ENCODE measurements at regions not wholly inside any gene's neighbourhood (a gene's known extent, or its start where the extent isn't known, plus 50 kb on each side); places are given as distances from the start of the nearest gene placed in this dataset.

DNA sequence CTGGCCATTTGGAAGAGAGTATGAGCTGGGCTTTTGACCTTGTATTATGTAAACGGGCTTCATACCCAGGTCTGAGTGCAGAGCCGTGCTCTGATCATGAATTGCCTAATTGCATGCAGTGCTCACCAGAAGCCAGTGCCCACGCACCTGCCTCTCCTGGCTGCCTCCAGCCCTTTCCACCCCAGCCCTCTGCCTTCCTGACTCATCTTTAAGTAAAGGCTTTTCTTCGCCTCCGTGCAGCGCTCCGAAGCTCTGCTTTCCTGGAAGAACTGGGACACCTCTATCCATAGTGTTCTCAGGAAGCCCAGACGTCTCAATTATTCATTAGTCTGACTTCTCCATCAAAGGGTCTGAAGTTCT, 413.7 kb downstream of the PTPRU start:
- TF ChIP-seq GLIS3 (CRISPR knock-in tag; IDR thresholded peaks at IDR 0.05): no peak
- TF ChIP-seq ZNF565 (CRISPR knock-in tag; conservative IDR thresholded peaks at IDR 0.05; ENCODE audit: low read depth): no peak
- no peak for TF ChIP-seq TOX (CRISPR knock-in tag; IDR thresholded peaks at IDR 0.05; ENCODE audit: borderline replicate concordance)
- TF ChIP-seq, protein P1, sequence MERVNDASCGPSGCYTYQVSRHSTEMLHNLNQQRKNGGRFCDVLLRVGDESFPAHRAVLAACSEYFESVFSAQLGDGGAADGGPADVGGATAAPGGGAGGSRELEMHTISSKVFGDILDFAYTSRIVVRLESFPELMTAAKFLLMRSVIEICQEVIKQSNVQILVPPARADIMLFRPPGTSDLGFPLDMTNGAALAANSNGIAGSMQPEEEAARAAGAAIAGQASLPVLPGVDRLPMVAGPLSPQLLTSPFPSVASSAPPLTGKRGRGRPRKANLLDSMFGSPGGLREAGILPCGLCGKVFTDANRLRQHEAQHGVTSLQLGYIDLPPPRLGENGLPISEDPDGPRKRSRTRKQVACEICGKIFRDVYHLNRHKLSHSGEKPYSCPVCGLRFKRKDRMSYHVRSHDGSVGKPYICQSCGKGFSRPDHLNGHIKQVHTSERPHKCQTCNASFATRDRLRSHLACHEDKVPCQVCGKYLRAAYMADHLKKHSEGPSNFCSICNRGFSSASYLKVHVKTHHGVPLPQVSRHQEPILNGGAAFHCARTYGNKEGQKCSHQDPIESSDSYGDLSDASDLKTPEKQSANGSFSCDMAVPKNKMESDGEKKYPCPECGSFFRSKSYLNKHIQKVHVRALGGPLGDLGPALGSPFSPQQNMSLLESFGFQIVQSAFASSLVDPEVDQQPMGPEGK (CRISPR knock-in tag; IDR thresholded peaks at IDR 0.05; ENCODE audit: borderline replicate concordance): no peak
- TF ChIP-seq ARNTL (CRISPR knock-in tag; IDR thresholded peaks at IDR 0.05; ENCODE audit: borderline replicate concordance, low read depth): no peak
- TF ChIP-seq ISL1 (CRISPR knock-in tag; IDR thresholded peaks at IDR 0.05): no peak
- ATAC-seq: no peak

GRCh38 chr1:29649189-29650040, 413.1 kb downstream of the PTPRU start:
- ATAC-seq: no peak
- TF ChIP-seq TCF4 (CRISPR knock-in tag; IDR thresholded peaks at IDR 0.05; ENCODE audit: borderline replicate concordance) (no peak), ZNF8 (CRISPR knock-in tag; IDR thresholded peaks at IDR 0.05) (no peak), TOX (CRISPR knock-in tag; IDR thresholded peaks at IDR 0.05; ENCODE audit: borderline replicate concordance) (no peak), BACH2 (CRISPR knock-in tag; IDR thresholded peaks at IDR 0.05; ENCODE audit: borderline replicate concordance) (no peak), ZFP30 (CRISPR knock-in tag; IDR thresholded peaks at IDR 0.05) (no peak), PPARA (CRISPR knock-in tag; IDR thresholded peaks at IDR 0.05; ENCODE audit: borderline replicate concordance) (no peak), GLIS3 (CRISPR knock-in tag; IDR thresholded peaks at IDR 0.05) (no peak), ISL1 (CRISPR knock-in tag; IDR thresholded peaks at IDR 0.05) (no peak), ARNTL (CRISPR knock-in tag; IDR thresholded peaks at IDR 0.05; ENCODE audit: borderline replicate concordance, low read depth) (no peak)
- TF ChIP-seq, protein P2, sequence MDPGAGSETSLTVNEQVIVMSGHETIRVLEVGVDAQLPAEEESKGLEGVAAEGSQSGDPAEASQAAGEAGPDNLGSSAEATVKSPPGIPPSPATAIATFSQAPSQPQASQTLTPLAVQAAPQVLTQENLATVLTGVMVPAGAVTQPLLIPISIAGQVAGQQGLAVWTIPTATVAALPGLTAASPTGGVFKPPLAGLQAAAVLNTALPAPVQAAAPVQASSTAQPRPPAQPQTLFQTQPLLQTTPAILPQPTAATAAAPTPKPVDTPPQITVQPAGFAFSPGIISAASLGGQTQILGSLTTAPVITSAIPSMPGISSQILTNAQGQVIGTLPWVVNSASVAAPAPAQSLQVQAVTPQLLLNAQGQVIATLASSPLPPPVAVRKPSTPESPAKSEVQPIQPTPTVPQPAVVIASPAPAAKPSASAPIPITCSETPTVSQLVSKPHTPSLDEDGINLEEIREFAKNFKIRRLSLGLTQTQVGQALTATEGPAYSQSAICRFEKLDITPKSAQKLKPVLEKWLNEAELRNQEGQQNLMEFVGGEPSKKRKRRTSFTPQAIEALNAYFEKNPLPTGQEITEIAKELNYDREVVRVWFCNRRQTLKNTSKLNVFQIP (CRISPR knock-in tag; IDR thresholded peaks at IDR 0.05; ENCODE audit: borderline replicate concordance, low read depth): no peak

DNA sequence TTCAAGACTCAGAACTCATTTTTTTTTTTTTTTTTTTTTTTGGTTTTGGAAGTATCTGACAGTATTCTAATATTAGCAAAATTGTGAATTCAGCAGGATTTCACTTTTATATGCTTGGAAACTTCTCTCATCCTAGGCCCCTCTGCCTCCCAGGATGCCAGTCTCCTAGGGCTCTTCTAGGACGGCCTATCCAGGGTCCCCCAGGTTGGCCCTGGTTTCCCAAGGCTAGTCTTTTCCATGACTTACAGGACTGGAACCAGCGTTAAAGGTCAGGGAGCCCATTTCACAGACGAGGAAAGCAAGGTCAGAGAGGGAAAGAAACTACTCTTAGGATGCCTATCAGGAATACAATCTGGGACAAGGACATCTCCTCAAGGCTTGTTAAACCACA, 412.5 kb downstream of the PTPRU start:
- TF ChIP-seq, protein P1 (CRISPR knock-in tag; IDR thresholded peaks at IDR 0.05; ENCODE audit: borderline replicate concordance): no peak
- TF ChIP-seq ZFP3 (CRISPR knock-in tag; IDR thresholded peaks at IDR 0.05) (no peak), TSHZ2 (CRISPR knock-in tag; IDR thresholded peaks at IDR 0.05) (no peak), SNAI2 (CRISPR knock-in tag; IDR thresholded peaks at IDR 0.05) (no peak), ZNF70 (CRISPR knock-in tag; IDR thresholded peaks at IDR 0.05) (no peak), TCF4 (CRISPR knock-in tag; IDR thresholded peaks at IDR 0.05; ENCODE audit: borderline replicate concordance) (no peak), CSDC2 (CRISPR knock-in tag; IDR thresholded peaks at IDR 0.05) (no peak), BACH2 (CRISPR knock-in tag; IDR thresholded peaks at IDR 0.05; ENCODE audit: borderline replicate concordance) (no peak), ZFP30 (CRISPR knock-in tag; IDR thresholded peaks at IDR 0.05) (no peak), ZNF8 (CRISPR knock-in tag; IDR thresholded peaks at IDR 0.05) (no peak), RARB (CRISPR knock-in tag; IDR thresholded peaks at IDR 0.05) (no peak), ZNF565 (CRISPR knock-in tag; conservative IDR thresholded peaks at IDR 0.05; ENCODE audit: low read depth) (no peak), GLIS3 (CRISPR knock-in tag; IDR thresholded peaks at IDR 0.05) (no peak), ESRRG (CRISPR knock-in tag; IDR thresholded peaks at IDR 0.05) (no peak), PPARA (CRISPR knock-in tag; IDR thresholded peaks at IDR 0.05; ENCODE audit: borderline replicate concordance) (no peak), OSR1 (CRISPR knock-in tag; IDR thresholded peaks at IDR 0.05) (no peak)
- TF ChIP-seq, protein P3, sequence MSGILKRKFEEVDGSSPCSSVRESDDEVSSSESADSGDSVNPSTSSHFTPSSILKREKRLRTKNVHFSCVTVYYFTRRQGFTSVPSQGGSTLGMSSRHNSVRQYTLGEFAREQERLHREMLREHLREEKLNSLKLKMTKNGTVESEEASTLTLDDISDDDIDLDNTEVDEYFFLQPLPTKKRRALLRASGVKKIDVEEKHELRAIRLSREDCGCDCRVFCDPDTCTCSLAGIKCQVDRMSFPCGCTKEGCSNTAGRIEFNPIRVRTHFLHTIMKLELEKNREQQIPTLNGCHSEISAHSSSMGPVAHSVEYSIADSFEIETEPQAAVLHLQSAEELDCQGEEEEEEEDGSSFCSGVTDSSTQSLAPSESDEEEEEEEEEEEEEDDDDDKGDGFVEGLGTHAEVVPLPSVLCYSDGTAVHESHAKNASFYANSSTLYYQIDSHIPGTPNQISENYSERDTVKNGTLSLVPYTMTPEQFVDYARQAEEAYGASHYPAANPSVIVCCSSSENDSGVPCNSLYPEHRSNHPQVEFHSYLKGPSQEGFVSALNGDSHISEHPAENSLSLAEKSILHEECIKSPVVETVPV (CRISPR knock-in tag; IDR thresholded peaks at IDR 0.05): no peak
- TF ChIP-seq, protein P2 (CRISPR knock-in tag; IDR thresholded peaks at IDR 0.05; ENCODE audit: borderline replicate concordance, low read depth): no peak
- TF ChIP-seq, protein P4, sequence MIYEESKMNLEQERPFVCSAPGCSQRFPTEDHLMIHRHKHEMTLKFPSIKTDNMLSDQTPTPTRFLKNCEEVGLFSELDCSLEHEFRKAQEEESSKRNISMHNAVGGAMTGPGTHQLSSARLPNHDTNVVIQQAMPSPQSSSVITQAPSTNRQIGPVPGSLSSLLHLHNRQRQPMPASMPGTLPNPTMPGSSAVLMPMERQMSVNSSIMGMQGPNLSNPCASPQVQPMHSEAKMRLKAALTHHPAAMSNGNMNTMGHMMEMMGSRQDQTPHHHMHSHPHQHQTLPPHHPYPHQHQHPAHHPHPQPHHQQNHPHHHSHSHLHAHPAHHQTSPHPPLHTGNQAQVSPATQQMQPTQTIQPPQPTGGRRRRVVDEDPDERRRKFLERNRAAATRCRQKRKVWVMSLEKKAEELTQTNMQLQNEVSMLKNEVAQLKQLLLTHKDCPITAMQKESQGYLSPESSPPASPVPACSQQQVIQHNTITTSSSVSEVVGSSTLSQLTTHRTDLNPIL (CRISPR knock-in tag; IDR thresholded peaks at IDR 0.05; ENCODE audit: low read depth): no peak
- no peak for ATAC-seq
